Endothelial cell of umbilical vein (primary cell): ENCODE measurements at regions not wholly inside any gene's neighbourhood (a gene's known extent, or its start where the extent isn't known, plus 50 kb on each side); places are given as distances from the start of the nearest gene placed in this dataset.

Source experiments
- BruUV-seq: library from RNA; stranded (reverse); fragments of 400-500 nt; replicated peaks from 2 replicates; lab custom pipeline; 2021; lab: Mats Ljungman, UMichigan
- CTCF ChIA-PET: fragments of 300-600, 350-600 bp; sonication (Branson Sonifier 250); formaldehyde crosslinking; loops from one replicate; lab custom pipeline; 2021; ENCODE audit warnings: antibody characterized with exemption, inconsistent platforms; lab: Charles Lee
- POLR2A ChIA-PET: fragments of 300-600, 350-600 bp; sonication (Branson Sonifier 250); formaldehyde crosslinking; loops from one replicate; lab custom pipeline; 2021; ENCODE audit warnings: antibody characterized with exemption, inconsistent platforms; lab: Charles Lee
- DNase-seq: peaks from one replicate; pipeline ENCODE4 v3.0.0-alpha.2; 2011; ENCODE audit warnings: low read depth, low spot score
- FAIRE-seq: peaks from 2 replicates; lab custom pipeline; 2011; peaks lifted over from hg19 to GRCh38; lab: Jason Lieb, UNC
- H2AFZ ChIP-seq: 2 replicates; pipeline ENCODE4 v1.6.0; 2012; ENCODE audit warnings: low read depth, low read length, control low read depth, inconsistent platforms
- H3K27ac ChIP-seq: 2 replicates; pipeline ENCODE4 v1.5.1; 2011; ENCODE audit warnings: low read depth, mild to moderate bottlenecking, control low read depth, low read length, moderate library complexity; ENCODE audit not compliant: insufficient read depth
- H3K27me3 ChIP-seq, 2 experiments: 2 replicates each; pipeline versions ENCODE4 v1.6.0 to v1.6.1; 2011; ENCODE audit warnings: low read length in 2 of 2, mixed read lengths in 1 of 2; ENCODE audit not compliant: control insufficient read depth in 2 of 2, insufficient read depth in 2 of 2
- H3K36me3 ChIP-seq, 2 experiments: 2 replicates in 1 of 2; 3 replicates in 1 of 2; pipeline ENCODE4 v1.5.1; 2011; ENCODE audit warnings: low read length in 2 of 2, mild to moderate bottlenecking in 1 of 2, moderate library complexity in 1 of 2; ENCODE audit not compliant: control insufficient read depth in 2 of 2, insufficient read depth in 2 of 2; ENCODE audit errors: extremely low read depth in 1 of 2
- H3K4me1 ChIP-seq: 3 replicates; pipeline ENCODE4 v1.5.1; 2011; ENCODE audit warnings: mild to moderate bottlenecking, low read length; ENCODE audit not compliant: control insufficient read depth, insufficient read depth; ENCODE audit errors: extremely low read depth
- H3K4me2 ChIP-seq: 2 replicates; pipeline ENCODE4 v1.6.1; 2011; ENCODE audit warnings: low read length, control low read depth, mixed read lengths; ENCODE audit not compliant: insufficient read depth
- H3K4me3 ChIP-seq, 3 experiments: fragments of 200-600 bp in 1 of 3; sonication (generic), shearing (Covaris generic) in 1 of 3; replicated peaks in 1 of 3; 2 replicates each; pipeline ENCODE4 v1.5.1; 2011 to 2016; ENCODE audit warnings: control low read depth in 3 of 3, low read length in 3 of 3, mild to moderate bottlenecking in 2 of 3, inconsistent platforms in 1 of 3, low read depth in 1 of 3, moderate library complexity in 1 of 3; ENCODE audit not compliant: insufficient read depth in 1 of 3
- H3K79me2 ChIP-seq: 2 replicates; pipeline ENCODE4 v1.6.0; 2012; ENCODE audit warnings: low read length, inconsistent platforms; ENCODE audit not compliant: control insufficient read depth, insufficient read depth
- H3K9ac ChIP-seq: replicated peaks from 2 replicates; pipeline ENCODE3; 2011; ENCODE audit warnings: low read length, control low read depth; ENCODE audit not compliant: insufficient read depth; ENCODE audit errors: extremely low read depth
- H3K9me1 ChIP-seq: replicated peaks from 3 replicates; pipeline ENCODE4 v1.6.0; 2011; ENCODE audit warnings: mild to moderate bottlenecking, low read length; ENCODE audit not compliant: control insufficient read depth, insufficient read depth; ENCODE audit errors: extremely low read depth
- H3K9me3 ChIP-seq: replicated peaks from 2 replicates; pipeline ENCODE4 v1.5.1; 2012; ENCODE audit warnings: low read length, inconsistent platforms; ENCODE audit not compliant: control insufficient read depth, insufficient read depth
- H4K20me1 ChIP-seq: replicated peaks from 2 replicates; pipeline ENCODE3; 2011; ENCODE audit warnings: mild to moderate bottlenecking, low read length; ENCODE audit not compliant: control insufficient read depth, insufficient read depth; ENCODE audit errors: extremely low read depth
- EZH2 ChIP-seq: IDR thresholded peaks from 2 replicates; pipeline ENCODE4 v1.6.1; 2012; ENCODE audit warnings: borderline replicate concordance, low read depth, mild to moderate bottlenecking, moderate library complexity, low read length, inconsistent platforms; ENCODE audit not compliant: severe bottlenecking
- FOS ChIP-seq: IDR thresholded peaks from 2 replicates; pipeline ENCODE4 v1.6.1; 2011; ENCODE audit warnings: mild to moderate bottlenecking, low read length, moderate library complexity, borderline replicate concordance; ENCODE audit not compliant: insufficient read depth
- GATA2 ChIP-seq: IDR thresholded peaks from 2 replicates; pipeline ENCODE4 v1.7.0; 2011; ENCODE audit warnings: low read depth, mild to moderate bottlenecking, moderate library complexity, mixed read lengths, low read length; ENCODE audit not compliant: insufficient read length, insufficient read depth
- JUN ChIP-seq: IDR thresholded peaks from 2 replicates; pipeline ENCODE4 v1.6.1; 2011; ENCODE audit warnings: borderline replicate concordance, low read depth; ENCODE audit not compliant: insufficient read length, insufficient read depth
- MYC ChIP-seq: IDR thresholded peaks from one replicate; pipeline ENCODE4 v1.6.1; 2011; ENCODE audit warnings: mild to moderate bottlenecking, low read depth, low read length
- POLR2A ChIP-seq: IDR thresholded peaks from 2 replicates; pipeline ENCODE4 v1.6.1; 2012; ENCODE audit warnings: low read depth, mild to moderate bottlenecking, control low read depth, low read length
- POLR2AphosphoS5 ChIP-seq: IDR thresholded peaks from 2 replicates; pipeline ENCODE4 v1.6.1; 2012; ENCODE audit warnings: low read depth, mild to moderate bottlenecking, control low read depth, low read length, moderate library complexity; ENCODE audit not compliant: insufficient read depth
- dilution Hi-C: fragments of 300-500 bp; cut with MboI; formaldehyde crosslinking; loops from one replicate; pipeline ENCODE4 v1.15.0; 2019; ENCODE audit warnings: low sequenced_read_pairs; ENCODE audit not compliant: extremely low pct_ligation_motif_present
- intact Hi-C: fragments of 100-400 bp; cut with micrococcal nuclease; formaldehyde crosslinking; loops from one replicate; pipeline ENCODE4 v1.10.0; 2022
- TF ChIP-seq, protein P1 (sequence below), 2 donors: IDR thresholded peaks; 1 replicate in 1 of 2; 2 replicates in 1 of 2; pipeline ENCODE4 v1.5.1; 2011; ENCODE audit warnings: low read length in 2 of 2, mild to moderate bottlenecking in 2 of 2, moderate library complexity in 2 of 2, control low read depth in 1 of 2, inconsistent platforms in 1 of 2, low read depth in 1 of 2; ENCODE audit not compliant: insufficient read depth in 1 of 2; ENCODE audit errors: extremely low read depth in 1 of 2
- TF ChIP-seq, protein P2 (sequence below): IDR thresholded peaks from 2 replicates; pipeline ENCODE4 v1.6.1; 2011; ENCODE audit not compliant: insufficient read depth, insufficient read length

DNA sequence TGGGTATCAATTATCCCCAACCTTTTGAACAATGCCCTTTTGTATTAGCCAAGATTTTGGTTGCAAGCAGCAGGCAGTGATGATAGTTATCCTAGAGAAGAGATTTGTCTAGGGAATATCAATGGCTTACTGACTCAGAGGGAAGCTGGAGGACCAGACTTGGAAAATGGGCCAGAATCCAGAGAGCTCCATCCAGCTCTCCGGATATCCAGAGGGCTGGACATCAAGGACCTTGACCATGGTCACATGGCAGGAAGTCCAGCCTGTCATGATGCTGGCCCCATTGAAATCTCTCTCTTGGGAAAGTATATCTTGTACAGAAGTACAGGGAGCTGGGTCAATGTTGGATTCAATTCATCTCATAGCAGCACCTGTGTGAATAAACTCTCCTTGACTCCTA lies 148.5 kb upstream of the PDZRN3 start:
- dilution Hi-C loops: no loop called here
- intact Hi-C loops: no loop called here
- POLR2A ChIA-PET: no interaction called here
- no peak overlapping the region for H3K4me2 ChIP-seq
- no peak overlapping the region for H3K27ac ChIP-seq
- H3K4me1 ChIP-seq: no peaks in the 10 kb centered on the region
- DNase-seq: no peak
- no peaks in the 10 kb centered on the region for H3K9me1 ChIP-seq
- H4K20me1 ChIP-seq: no peaks in the 10 kb centered on the region
- CTCF ChIA-PET: no interaction called here
- H2AFZ ChIP-seq: no peak overlapping the region
- H3K9ac ChIP-seq: no peak overlapping the region
- no peaks in the 10 kb centered on the region for H3K27me3 ChIP-seq
- BruUV-seq: no TSS peak
- no peak for FAIRE-seq
- H3K79me2 ChIP-seq: no peaks in the 10 kb centered on the region
- H3K4me3 ChIP-seq: no peak overlapping the region
- no peaks in the 10 kb centered on the region for H3K9me3 ChIP-seq
- TF ChIP-seq MYC (no peak), EZH2 (no peak), POLR2AphosphoS5 (no peak), POLR2A (no peak), FOS (no peak), JUN (no peak), GATA2 (no peak)
- TF ChIP-seq, protein P1, sequence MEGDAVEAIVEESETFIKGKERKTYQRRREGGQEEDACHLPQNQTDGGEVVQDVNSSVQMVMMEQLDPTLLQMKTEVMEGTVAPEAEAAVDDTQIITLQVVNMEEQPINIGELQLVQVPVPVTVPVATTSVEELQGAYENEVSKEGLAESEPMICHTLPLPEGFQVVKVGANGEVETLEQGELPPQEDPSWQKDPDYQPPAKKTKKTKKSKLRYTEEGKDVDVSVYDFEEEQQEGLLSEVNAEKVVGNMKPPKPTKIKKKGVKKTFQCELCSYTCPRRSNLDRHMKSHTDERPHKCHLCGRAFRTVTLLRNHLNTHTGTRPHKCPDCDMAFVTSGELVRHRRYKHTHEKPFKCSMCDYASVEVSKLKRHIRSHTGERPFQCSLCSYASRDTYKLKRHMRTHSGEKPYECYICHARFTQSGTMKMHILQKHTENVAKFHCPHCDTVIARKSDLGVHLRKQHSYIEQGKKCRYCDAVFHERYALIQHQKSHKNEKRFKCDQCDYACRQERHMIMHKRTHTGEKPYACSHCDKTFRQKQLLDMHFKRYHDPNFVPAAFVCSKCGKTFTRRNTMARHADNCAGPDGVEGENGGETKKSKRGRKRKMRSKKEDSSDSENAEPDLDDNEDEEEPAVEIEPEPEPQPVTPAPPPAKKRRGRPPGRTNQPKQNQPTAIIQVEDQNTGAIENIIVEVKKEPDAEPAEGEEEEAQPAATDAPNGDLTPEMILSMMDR (IDR thresholded peaks at IDR 0.05; ENCODE audit: extremely low read depth in 1 of 2, insufficient read depth in 1 of 2, low read depth in 1 of 2, low read length in 2 of 2): no peak
- TF ChIP-seq, protein P2, sequence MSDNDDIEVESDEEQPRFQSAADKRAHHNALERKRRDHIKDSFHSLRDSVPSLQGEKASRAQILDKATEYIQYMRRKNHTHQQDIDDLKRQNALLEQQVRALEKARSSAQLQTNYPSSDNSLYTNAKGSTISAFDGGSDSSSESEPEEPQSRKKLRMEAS: no peak
- H3K36me3 ChIP-seq: no peaks in the 10 kb centered on the region
